Frontal cortex (tissue), 3 donors: ENCODE measurements at regions not wholly inside any gene's neighbourhood (a gene's known extent, or its start where the extent isn't known, plus 50 kb on each side); places are given as distances from the start of the nearest gene placed in this dataset.

ENCODE experiments used
- DNase-seq, 2 donors: peaks; one replicate each; pipeline ENCODE4 v3.0.0; 2012; ENCODE audit warnings: low spot score in 2 of 2
- FAIRE-seq: peaks from 2 replicates; lab custom pipeline; 2012; peaks lifted over from hg19 to GRCh38; lab: Jason Lieb, UNC
- donor health status: control.
- donor health status: control.
- donor health status: control.

GRCh38 chr10:121662945-121663917, 65.0 kb upstream of the FGFR2 start:
- DNase-seq (no peak), FAIRE-seq (no peak)

- FAIRE-seq, result no peak
- DNase-seq, result no peak
These were observed 64.3 kb upstream of the FGFR2 start for GRCh38 chr10:121662531-121662930.

- no peak for DNase-seq
- no peak for FAIRE-seq
These were observed 63.2 kb upstream of the FGFR2 start for GRCh38 chr10:121661451-121661851.

- FAIRE-seq, result no peak
- no peak for DNase-seq
These were observed 61.0 kb upstream of the FGFR2 start for GRCh38 chr10:121659236-121659635.

- DNase-seq (no peak), FAIRE-seq (no peak)
These were observed 60.4 kb upstream of the FGFR2 start for GRCh38 chr10:121658611-121659010.

- FAIRE-seq (no peak), DNase-seq (no peak)
These were observed 59.9 kb upstream of the FGFR2 start for GRCh38 chr10:121658111-121658510.

GRCh38 chr10:121655254-121656144, 57.3 kb upstream of the FGFR2 start:
- DNase-seq (no peak), FAIRE-seq (no peak)

GRCh38 chr10:121654021-121654545, 55.8 kb upstream of the FGFR2 start:
- DNase-seq (no peak), FAIRE-seq (no peak)

- FAIRE-seq, result no peak
These were observed 55.4 kb upstream of the FGFR2 start for GRCh38 chr10:121653608-121654007.

GRCh38 chr10:121648493-121648892, 50.2 kb upstream of the FGFR2 start:
- DNase-seq, result no peak
- FAIRE-seq, result no peak

More at GRCh38 chr10:121653608-121654007, 55.4 kb upstream of the FGFR2 start:
- no peak for DNase-seq

GRCh38 chr10:121648059-121648458, 49.8 kb upstream of the FGFR2 start:
- DNase-seq (peak in 1 of 2 donors; percentile 42), FAIRE-seq (no peak)
